ENCODE measurements at regions not wholly inside any gene's neighbourhood (a gene's known extent, or its start where the extent isn't known, plus 50 kb on each side); places are given as distances from the start of the nearest gene placed in this dataset.

DNA sequence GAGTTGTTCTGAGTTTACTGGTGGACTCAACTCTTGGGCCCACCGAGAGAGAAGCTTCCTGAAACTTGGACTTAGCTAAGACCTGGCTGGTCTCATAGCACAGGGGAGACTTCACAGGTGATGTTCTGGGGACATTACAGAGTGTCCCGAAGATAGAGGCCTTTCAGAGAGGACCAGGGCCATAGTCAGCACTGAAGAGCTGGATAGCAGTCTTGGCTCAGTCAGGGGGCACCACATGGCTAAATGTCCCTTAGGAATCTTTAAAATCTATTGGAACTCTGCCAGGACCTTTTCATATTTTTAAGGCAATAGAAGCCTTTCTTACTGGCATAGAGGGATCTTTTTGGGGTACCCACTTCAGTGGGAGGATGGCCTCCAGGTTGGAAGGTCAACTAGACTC lies 59.8 kb upstream of the CPLX2 start:
- Histone ChIP-seq H3K9me3 (no peaks in the 10 kb centered on the region), H3K36me3 (no peaks in the 10 kb centered on the region), H3K27me3 (replicated peaks in 1 of 7) (peaks cover 0 to 58% (median 0%) of the 10 kb centered on the region in 7 donors), H3K4me1 (no peaks in the 10 kb centered on the region), H3K27ac (no peak overlapping the region), H3K4me3 (no peak overlapping the region)
- WGBS, 5 donors = 66 to 82% (median 80%) methylated on average over 1 to 2 of the region's 2 CpGs
- TF ChIP-seq POLR2AphosphoS5 (IDR thresholded peaks at IDR 0.05) (no peak), POLR2A (IDR thresholded peaks at IDR 0.05) (no peak)
- TF ChIP-seq, protein P1, sequence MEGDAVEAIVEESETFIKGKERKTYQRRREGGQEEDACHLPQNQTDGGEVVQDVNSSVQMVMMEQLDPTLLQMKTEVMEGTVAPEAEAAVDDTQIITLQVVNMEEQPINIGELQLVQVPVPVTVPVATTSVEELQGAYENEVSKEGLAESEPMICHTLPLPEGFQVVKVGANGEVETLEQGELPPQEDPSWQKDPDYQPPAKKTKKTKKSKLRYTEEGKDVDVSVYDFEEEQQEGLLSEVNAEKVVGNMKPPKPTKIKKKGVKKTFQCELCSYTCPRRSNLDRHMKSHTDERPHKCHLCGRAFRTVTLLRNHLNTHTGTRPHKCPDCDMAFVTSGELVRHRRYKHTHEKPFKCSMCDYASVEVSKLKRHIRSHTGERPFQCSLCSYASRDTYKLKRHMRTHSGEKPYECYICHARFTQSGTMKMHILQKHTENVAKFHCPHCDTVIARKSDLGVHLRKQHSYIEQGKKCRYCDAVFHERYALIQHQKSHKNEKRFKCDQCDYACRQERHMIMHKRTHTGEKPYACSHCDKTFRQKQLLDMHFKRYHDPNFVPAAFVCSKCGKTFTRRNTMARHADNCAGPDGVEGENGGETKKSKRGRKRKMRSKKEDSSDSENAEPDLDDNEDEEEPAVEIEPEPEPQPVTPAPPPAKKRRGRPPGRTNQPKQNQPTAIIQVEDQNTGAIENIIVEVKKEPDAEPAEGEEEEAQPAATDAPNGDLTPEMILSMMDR (IDR thresholded peaks at IDR 0.05 in 8 of 11, conservative IDR thresholded peaks at IDR 0.05 in 3 of 11) = no peak
- DNase-seq = peak; percentile 2
- intact Hi-C loops (cut with DNase I; ENCODE audit: low total_unique reads) = no loop called here

DNA sequence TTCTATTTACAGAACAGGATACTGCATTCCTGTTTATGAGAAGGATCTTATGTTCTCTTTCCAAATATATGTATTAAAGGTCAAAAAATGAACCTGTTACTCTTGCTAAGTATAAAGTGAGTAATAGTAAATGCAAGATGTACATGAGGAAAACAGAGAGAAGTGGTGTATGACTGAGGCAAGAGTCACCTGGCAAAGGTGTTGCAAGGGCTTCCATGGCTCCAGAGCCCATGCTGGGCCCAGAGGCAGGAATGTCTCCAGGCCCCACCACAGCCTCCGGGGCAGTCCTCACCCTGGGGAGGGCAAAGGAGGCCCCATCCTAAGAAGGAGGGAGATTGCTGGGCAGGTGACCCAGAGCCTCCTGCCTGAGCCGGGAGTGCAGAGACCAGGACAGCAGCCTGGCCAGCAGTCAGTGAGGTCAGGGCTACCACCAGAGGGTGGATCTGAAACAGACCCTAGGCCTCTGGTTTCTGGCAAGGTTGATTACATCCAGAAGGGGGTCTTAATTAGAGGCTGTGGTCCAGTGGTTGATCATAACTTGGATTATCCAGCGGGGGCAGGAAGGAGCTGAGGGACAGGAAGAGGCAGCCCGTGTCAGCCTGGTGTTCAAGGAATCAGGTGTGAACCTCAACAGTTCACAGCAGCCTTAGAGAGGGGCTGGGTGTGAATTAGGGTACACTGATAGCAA lies 57.3 kb upstream of the CPLX2 start:
- Histone ChIP-seq H3K36me3 (no peaks in the 10 kb centered on the region), H3K27me3 (replicated peaks in 1 of 7) (peaks cover 0 to 52% (median 0%) of the 10 kb centered on the region in 7 donors), H3K4me1 (no peaks in the 10 kb centered on the region), H3K27ac (no peak overlapping the region), H3K4me3 (no peak overlapping the region), H3K9me3 (no peaks in the 10 kb centered on the region)
- peak; percentile 45 for DNase-seq
- TF ChIP-seq POLR2A (IDR thresholded peaks at IDR 0.05) (no peak), POLR2AphosphoS5 (IDR thresholded peaks at IDR 0.05) (no peak)
- TF ChIP-seq, protein P1 (IDR thresholded peaks at IDR 0.05 in 8 of 11, conservative IDR thresholded peaks at IDR 0.05 in 3 of 11) = no peak
- intact Hi-C loops (cut with DNase I; ENCODE audit: low total_unique reads) = no loop called here
- 63 to 72% (median 70%) methylated on average over 4 of the region's 4 CpGs for WGBS, 5 donors

DNA sequence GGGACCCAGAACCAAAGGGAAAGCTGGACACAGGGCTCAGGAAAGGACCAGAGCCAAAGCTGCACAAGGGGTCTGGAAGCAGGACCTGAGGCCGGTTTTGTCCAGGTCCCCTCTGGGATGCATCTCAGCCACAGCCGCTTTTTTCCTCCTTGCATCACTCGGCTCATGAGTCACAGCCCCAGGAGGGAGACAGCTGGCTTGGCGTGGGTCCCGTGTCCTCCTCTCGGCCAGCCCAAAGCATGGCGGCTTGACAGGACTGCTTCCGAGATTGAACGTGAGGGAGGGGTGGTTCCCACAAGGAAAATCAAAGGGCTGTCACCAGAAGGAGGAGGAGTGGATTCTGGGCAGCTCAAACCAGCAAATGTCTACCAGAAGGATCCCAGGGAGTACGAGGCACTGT lies 56.7 kb upstream of the CPLX2 start:
- Histone ChIP-seq H3K36me3 (no peaks in the 10 kb centered on the region), H3K4me3 (no peak overlapping the region), H3K27me3 (replicated peaks in 1 of 7) (peaks cover 0 to 50% (median 0%) of the 10 kb centered on the region in 7 donors), H3K27ac (no peak overlapping the region), H3K9me3 (no peaks in the 10 kb centered on the region), H3K4me1 (no peaks in the 10 kb centered on the region)
- peak; percentile 40 for DNase-seq
- 61 to 79% (median 75%) methylated on average over 10 of the region's 10 CpGs for WGBS, 5 donors
- intact Hi-C loops (cut with DNase I; ENCODE audit: low total_unique reads) = no loop called here
- no peak for TF ChIP-seq POLR2A (IDR thresholded peaks at IDR 0.05)
- no peak for TF ChIP-seq POLR2AphosphoS5 (IDR thresholded peaks at IDR 0.05)
- TF ChIP-seq, protein P1 (IDR thresholded peaks at IDR 0.05 in 8 of 11, conservative IDR thresholded peaks at IDR 0.05 in 3 of 11) = no peak

DNA sequence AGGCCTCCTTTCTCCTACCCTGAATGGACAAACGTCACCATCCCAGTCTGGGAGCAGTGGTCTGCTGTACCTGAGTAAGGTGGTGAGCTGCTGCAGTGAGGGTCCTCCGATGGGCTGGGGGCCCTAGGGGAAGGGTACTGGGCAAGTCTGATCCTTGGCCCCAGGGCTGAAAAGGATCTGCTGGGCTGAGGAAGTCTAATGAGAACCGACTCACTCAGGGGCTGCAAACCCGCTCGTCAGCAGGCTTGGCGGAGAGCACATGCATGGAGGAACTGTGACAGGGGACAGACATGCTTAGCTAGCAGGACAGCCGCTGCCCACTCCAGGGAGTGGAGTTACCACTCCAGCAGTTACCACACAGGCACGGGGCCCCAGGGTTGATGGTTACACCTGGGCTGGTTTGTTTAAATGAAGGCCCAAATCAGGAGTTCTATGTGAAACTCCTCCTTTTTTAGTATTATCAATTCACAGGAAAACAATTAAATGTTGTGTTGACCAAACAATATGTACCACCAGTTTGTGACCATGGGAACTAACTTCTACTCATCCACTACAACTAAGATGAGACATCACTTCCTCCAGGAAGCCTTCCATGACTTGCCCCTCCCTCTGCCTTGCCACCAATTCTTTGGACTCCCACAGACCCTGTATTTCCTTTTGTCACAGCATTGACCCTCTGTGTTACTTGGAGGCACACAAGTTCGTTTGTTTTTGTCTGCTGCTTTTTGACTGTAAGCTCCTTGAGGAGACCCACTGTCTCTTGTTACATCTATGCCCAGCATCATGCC lies 56.1 kb upstream of the CPLX2 start:
- TF ChIP-seq, protein P1 (IDR thresholded peaks at IDR 0.05 in 8 of 11, conservative IDR thresholded peaks at IDR 0.05 in 3 of 11) = no peak
- no peak for TF ChIP-seq POLR2AphosphoS5 (IDR thresholded peaks at IDR 0.05)
- no peak for TF ChIP-seq POLR2A (IDR thresholded peaks at IDR 0.05)
- Histone ChIP-seq H3K27ac (no peak overlapping the region), H3K4me3 (no peak overlapping the region), H3K9me3 (no peaks in the 10 kb centered on the region), H3K4me1 (no peaks in the 10 kb centered on the region), H3K27me3 (replicated peaks in 1 of 7) (peaks cover 0 to 50% (median 0%) of the 10 kb centered on the region in 7 donors), H3K36me3 (no peaks in the 10 kb centered on the region)
- intact Hi-C loops (cut with DNase I; ENCODE audit: low total_unique reads) = no loop called here
- peak; percentile 45 for DNase-seq
- 78 to 86% (median 83%) methylated on average over 9 of the region's 9 CpGs for WGBS, 5 donors
